K562 (cell line): ENCODE measurements at regions not wholly inside any gene's neighbourhood (a gene's known extent, or its start where the extent isn't known, plus 50 kb on each side); places are given as distances from the start of the nearest gene placed in this dataset.
"Not testable (repeated sequence)": the region's sequence is repeated elsewhere in the genome, so short reads cannot be mapped to it uniquely, and the experiment has no call there.

Experiments
- ATAC-seq: fragments of 200-7000 bp; cut with Tn5 transposase; 3 replicates; pipeline ENCODE4 v1.9.1; 2020; ENCODE audit warnings: moderate library complexity
- BruUV-seq: library from RNA; stranded (reverse); fragments of 400-500 nt; replicated peaks from 2 replicates; lab custom pipeline; 2021; lab: Mats Ljungman, UMichigan
- CTCF ChIA-PET: fragments of 300-600 bp; formaldehyde crosslinking; extraction: SDS; loops from one replicate; lab custom pipeline; 2021; ENCODE audit warnings: low intra/inter-chr PET ratio; lab: Yijun Ruan, JAX
- POLR2A ChIA-PET: fragments of 300-600, 350-650 bp; sonication (Branson Sonifier 250); formaldehyde crosslinking; extraction: SDS; loops from one replicate; lab custom pipeline; 2021; ENCODE audit warnings: antibody characterized with exemption, inconsistent platforms; lab: Yijun Ruan, JAX
- DNase-seq, 4 experiments: peaks; one replicate each; pipeline versions ENCODE4 v3.0.0 to v3.0.0-alpha.2; 2011 to 2018; ENCODE audit warnings: low spot score in 3 of 4, mixed read lengths in 3 of 4; ENCODE audit errors: extremely low read depth in 1 of 4
- FAIRE-seq: peaks from 2 replicates; lab custom pipeline; 2011; peaks lifted over from hg19 to GRCh38; lab: Jason Lieb, UNC
- H2AFZ ChIP-seq: 2 replicates; pipeline ENCODE4 v1.6.0; 2011; ENCODE audit warnings: low read depth, low read length, control low read depth, inconsistent platforms
- H3K27ac ChIP-seq: fragments of 200-600 bp; 3 replicates; pipeline ENCODE4 v1.8.0; 2011; ENCODE audit warnings: low read depth, mild to moderate bottlenecking, control low read depth, inconsistent platforms, low read length, moderate library complexity, mixed read lengths; ENCODE audit errors: extremely low read depth
- H3K27me3 ChIP-seq, 2 experiments: fragments of 300-600 bp in 1 of 2; 2 replicates in 1 of 2; 3 replicates in 1 of 2; pipeline versions ENCODE4 v1.6.0 to v1.8.0; 2011; ENCODE audit warnings: inconsistent platforms in 2 of 2, low read length in 2 of 2, mild to moderate bottlenecking in 1 of 2, mixed read lengths in 1 of 2, moderate library complexity in 1 of 2; ENCODE audit not compliant: control insufficient read depth in 2 of 2, insufficient read depth in 2 of 2
- H3K36me3 ChIP-seq: fragments of 300-600 bp; 3 replicates; pipeline ENCODE4 v1.8.0; 2011; ENCODE audit warnings: mild to moderate bottlenecking, low read length, inconsistent platforms; ENCODE audit not compliant: control insufficient read depth, insufficient read depth
- H3K4me1 ChIP-seq, 2 experiments: fragments of 200-600 bp in 1 of 2; replicated peaks in 1 of 2; 2 replicates in 1 of 2; 3 replicates in 1 of 2; pipeline versions ENCODE4 v1.5.1 to v1.8.0; 2011; ENCODE audit warnings: inconsistent platforms in 2 of 2, low read length in 2 of 2, mild to moderate bottlenecking in 1 of 2, mixed read lengths in 1 of 2, moderate library complexity in 1 of 2; ENCODE audit not compliant: control insufficient read depth in 2 of 2, insufficient read depth in 2 of 2
- H3K4me2 ChIP-seq: 2 replicates; pipeline ENCODE4 v1.6.1; 2011; ENCODE audit warnings: low read length, control low read depth, inconsistent platforms, mixed read lengths; ENCODE audit not compliant: insufficient read depth
- H3K4me3 ChIP-seq: fragments of 200-600 bp; sonication (generic), shearing (Covaris generic); 2 replicates; pipeline ENCODE4 v1.5.1; 2016; ENCODE audit warnings: control low read depth, inconsistent platforms
- H3K79me2 ChIP-seq: fragments of 200-600 bp; 3 replicates; pipeline ENCODE4 v1.8.0; 2011; ENCODE audit warnings: low read length, inconsistent platforms; ENCODE audit not compliant: control insufficient read depth, insufficient read depth
- H3K9ac ChIP-seq, 2 experiments: 2 replicates each; pipeline versions ENCODE4 v1.6.0 to v1.6.1; 2011; ENCODE audit warnings: low read depth in 2 of 2, low read length in 2 of 2, control low read depth in 1 of 2, inconsistent platforms in 1 of 2, mild to moderate bottlenecking in 1 of 2, mixed read lengths in 1 of 2; ENCODE audit not compliant: insufficient read depth in 1 of 2
- H3K9me1 ChIP-seq: one replicate; pipeline ENCODE4 v1.6.0; 2011; ENCODE audit warnings: inconsistent platforms, mild to moderate bottlenecking, low read length, moderate library complexity; ENCODE audit not compliant: control insufficient read depth, insufficient read depth
- H3K9me3 ChIP-seq: replicated peaks from 2 replicates; pipeline ENCODE4 v1.5.1; 2011; ENCODE audit warnings: low read depth, low read length, inconsistent platforms; ENCODE audit not compliant: control insufficient read depth, insufficient read depth
- H4K20me1 ChIP-seq: replicated peaks from 2 replicates; pipeline ENCODE4 v1.6.1; 2011; ENCODE audit warnings: low read length, inconsistent platforms, mixed read lengths; ENCODE audit not compliant: control insufficient read depth, insufficient read depth
- ELF4 ChIP-seq: fragments of 450-650 bp; formaldehyde crosslinking; IDR thresholded peaks from 2 replicates; pipeline ENCODE4 v1.4.0; 2022; ENCODE audit warnings: missing genetic modification characterization
- EWSR1 ChIP-seq: fragments of 450-650 bp; IDR thresholded peaks from 2 replicates; pipeline ENCODE4 v1.6.1; 2018; ENCODE audit warnings: borderline replicate concordance, mild to moderate bottlenecking, low read depth, moderate library complexity; ENCODE audit not compliant: partially characterized antibody
- HMG20A ChIP-seq: fragments of 450-650 bp; formaldehyde crosslinking; conservative IDR thresholded peaks from 2 replicates; pipeline ENCODE4 v1.4.0; 2020; ENCODE audit warnings: mild to moderate bottlenecking, mixed read lengths
- POLR2AphosphoS5 ChIP-seq: IDR thresholded peaks from 2 replicates; pipeline ENCODE4 v1.6.1; 2011; ENCODE audit warnings: mild to moderate bottlenecking, low read depth, low read length, moderate library complexity; ENCODE audit not compliant: control insufficient read depth, insufficient read depth
- WGBS: fragments of 100-300 bp; shearing (Covaris generic); methylation state at CpG from one replicate; pipeline ENCODE4 v1.1.6; 2016; ENCODE audit warnings: low coverage, mixed read lengths; ENCODE audit not compliant: insufficient coverage; ENCODE audit errors: missing lambda C conversion rate; 5-methylcytosine and 5-hydroxymethylcytosine counted together
- in situ Hi-C: fragments of 300-500 bp; cut with MboI; formaldehyde crosslinking; loops from 4 replicates; pipeline ENCODE4 v1.15.0; 2018; ENCODE audit warnings: inconsistent platforms, mixed read lengths
- intact Hi-C: fragments of 100-400 bp; cut with micrococcal nuclease; formaldehyde crosslinking; loops from 2 replicates; pipeline ENCODE4 v1.14.2; 2022

DNA sequence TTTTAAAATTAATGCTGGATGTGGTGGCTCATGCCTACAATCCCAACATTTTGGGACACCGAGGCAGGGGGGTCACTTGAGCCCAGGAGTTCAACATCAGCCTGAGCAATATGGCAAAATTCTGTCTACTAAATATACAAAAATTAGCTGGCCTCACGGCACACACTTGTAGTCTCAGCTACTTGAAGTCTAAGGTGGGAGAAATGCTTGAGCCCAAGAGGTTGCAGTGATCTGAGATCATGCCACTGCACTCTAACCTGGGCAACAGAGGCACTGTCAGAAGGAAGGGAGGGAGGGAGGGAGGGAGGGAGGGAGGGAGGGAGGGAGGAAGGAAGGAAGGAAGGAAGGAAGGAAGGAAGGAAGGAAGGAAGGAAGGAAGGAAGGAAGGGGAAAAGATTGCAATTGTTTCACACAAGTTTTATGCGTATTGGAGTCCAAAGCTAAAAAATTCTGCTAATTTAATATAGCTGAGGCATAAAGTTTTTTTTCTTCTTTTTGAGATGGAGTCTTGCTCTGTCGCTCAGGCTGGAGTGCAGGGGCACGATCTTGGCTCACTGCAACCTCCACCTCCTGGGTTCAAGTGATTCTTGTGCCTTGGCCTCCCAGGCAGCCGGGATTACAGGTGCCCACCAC lies 328.8 kb downstream of the KLF12 start:
- not testable (repeated sequence) for H3K27ac ChIP-seq

DNA sequence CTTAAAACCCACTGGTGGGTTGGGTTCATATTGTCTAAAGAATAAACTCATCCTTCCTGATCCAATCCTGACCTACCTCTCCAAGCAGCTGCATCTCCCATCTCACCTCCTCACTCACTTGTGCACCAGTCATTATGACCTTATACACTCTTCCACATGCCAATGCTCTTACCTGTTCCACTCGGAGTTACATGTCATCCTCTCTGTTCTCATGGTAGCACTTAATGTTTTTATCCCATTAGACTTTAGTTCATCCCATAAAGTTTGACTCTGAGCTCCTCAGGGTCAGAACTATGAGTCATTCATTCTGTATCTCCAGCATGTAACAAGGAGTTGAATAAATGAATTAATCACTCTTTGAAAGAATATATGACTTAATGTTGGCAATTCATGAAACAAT lies 330.2 kb downstream of the KLF12 start:
- DNase-seq (no peak), FAIRE-seq (no peak), ATAC-seq (no peak)
- no peak overlapping the region for H3K4me2 ChIP-seq
- no peak overlapping the region for H2AFZ ChIP-seq
- intact Hi-C loops: no loop called here
- TF ChIP-seq EWSR1 (no peak), ELF4 (CRISPR knock-in tag) (no peak), POLR2AphosphoS5 (no peak), HMG20A (CRISPR knock-in tag) (no peak)
- in situ Hi-C loops: no loop called here
- WGBS: 13% methylated on average over 1 of the region's 1 CpG
- H3K27ac ChIP-seq: no peak overlapping the region
- no peaks in the 10 kb centered on the region for H3K27me3 ChIP-seq
- no peak overlapping the region for H3K9ac ChIP-seq
- no peak overlapping the region for H3K4me3 ChIP-seq
- no peaks in the 10 kb centered on the region for H3K36me3 ChIP-seq
- H3K9me3 ChIP-seq: no peaks in the 10 kb centered on the region
- no peaks in the 10 kb centered on the region for H3K9me1 ChIP-seq
- BruUV-seq: no TSS peak
- CTCF ChIA-PET: no interaction called here
- H3K4me1 ChIP-seq: no peaks in the 10 kb centered on the region
- H4K20me1 ChIP-seq: no peaks in the 10 kb centered on the region
- no peaks in the 10 kb centered on the region for H3K79me2 ChIP-seq
- POLR2A ChIA-PET: interaction anchor here (0.6 kb wide), 1 partner anchor 589 kb away, joined by 3 read pairs; no protein-coding TSS in a partner anchor

More for the DNA sequence above, 328.8 kb downstream of the KLF12 start:
- POLR2A ChIA-PET, H3K9ac ChIP-seq, H3K79me2 ChIP-seq, CTCF ChIA-PET, FAIRE-seq, H3K9me1 ChIP-seq, H3K9me3 ChIP-seq, H3K27me3 ChIP-seq, H3K36me3 ChIP-seq, H3K4me3 ChIP-seq, ATAC-seq, H3K4me2 ChIP-seq, BruUV-seq, H4K20me1 ChIP-seq, H2AFZ ChIP-seq, H3K4me1 ChIP-seq, intact Hi-C loops, in situ Hi-C loops, DNase-seq: not testable (repeated sequence)
- 0% methylated on average over 5 of the region's 6 CpGs for WGBS
